ENCODE measurements at regions not wholly inside any gene's neighbourhood (a gene's known extent, or its start where the extent isn't known, plus 50 kb on each side); places are given as distances from the start of the nearest gene placed in this dataset. TPM values are rescaled to one million over a fixed set of nuclear protein-coding genes. Genes with fewer than 3 reads are reported as not detected.

- H3K4ac ChIP-seq (ENCODE audit: low read depth, low read length) = no peak overlapping the region
- H3K79me2 ChIP-seq (ENCODE audit: control insufficient read depth, insufficient read depth, low read length) = no peaks in the 10 kb centered on the region
- H3K23ac ChIP-seq (ENCODE audit: low read length) = no peak overlapping the region
- no peaks in the 10 kb centered on the region for H3K79me1 ChIP-seq (ENCODE audit: low read length)
- no peak overlapping the region for H3K27ac ChIP-seq (ENCODE audit: low read depth, low read length)
- H3K4me2 ChIP-seq (ENCODE audit: low read length) = no peak overlapping the region
- H2BK15ac ChIP-seq (replicated peaks; ENCODE audit: low read depth) = no peak overlapping the region
- H3K4me3 ChIP-seq (ENCODE audit: low read length) = no peak overlapping the region
- H2BK5ac ChIP-seq (ENCODE audit: low read length) = no peak overlapping the region
- no peak overlapping the region for H4K8ac ChIP-seq (ENCODE audit: low read depth, low read length)
- no peak overlapping the region for H2AK5ac ChIP-seq (ENCODE audit: low read length)
- no peaks in the 10 kb centered on the region for H3K27me3 ChIP-seq (ENCODE audit: insufficient read depth, low read length, poor library complexity)
- H2BK120ac ChIP-seq (ENCODE audit: low read depth, low read length) = no peak overlapping the region
- H3K36me3 ChIP-seq (ENCODE audit: control insufficient read depth, insufficient read depth, low read length) = no peaks in the 10 kb centered on the region
- no peak for DNase-seq
- H3K4me1 ChIP-seq (ENCODE audit: control insufficient read depth, low read depth, low read length) = no peaks in the 10 kb centered on the region
- no peak overlapping the region for H3K9ac ChIP-seq (ENCODE audit: low read length)
- H4K5ac ChIP-seq (ENCODE audit: low read length) = no peak overlapping the region
- no peak overlapping the region for H3K56ac ChIP-seq (ENCODE audit: low read length)
- no CpG with 5 or more reads among the region's 4 CpGs for WGBS (ENCODE audit: extremely low coverage, insufficient coverage, low lambda C conversion rate)
- H3K18ac ChIP-seq (ENCODE audit: low read length) = no peak overlapping the region
These were observed 558.9 kb downstream of the SPOCK3 start for GRCh38 chr4:166675411-166675810.

DNA sequence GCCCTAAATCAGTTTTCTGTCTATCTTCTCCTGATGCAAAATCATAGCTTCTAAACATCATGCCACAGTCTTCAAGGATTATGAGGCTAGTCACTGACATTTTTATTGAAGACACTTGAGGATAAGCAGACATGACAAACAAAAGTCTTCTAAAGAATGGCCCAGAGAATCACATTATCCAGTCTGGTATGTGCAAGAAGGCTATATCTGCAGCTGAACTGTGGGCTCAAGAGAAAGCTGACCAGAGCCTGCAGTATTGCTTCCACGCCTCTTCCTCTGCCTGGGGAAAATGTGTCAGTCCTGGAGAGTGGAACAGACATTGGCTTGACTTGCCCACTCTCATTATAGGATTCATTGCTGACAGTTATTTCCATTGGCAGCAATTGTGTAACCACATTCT lies 553.5 kb downstream of the SPOCK3 start:
- Histone ChIP-seq H3K36me3 (ENCODE audit: control insufficient read depth, insufficient read depth, low read length) (no peaks in the 10 kb centered on the region), H2AK5ac (ENCODE audit: low read length) (no peak overlapping the region), H3K79me2 (ENCODE audit: control insufficient read depth, insufficient read depth, low read length) (no peaks in the 10 kb centered on the region), H3K79me1 (ENCODE audit: low read length) (no peaks in the 10 kb centered on the region), H3K4ac (ENCODE audit: low read depth, low read length) (no peak overlapping the region), H2BK5ac (ENCODE audit: low read length) (no peak overlapping the region), H3K4me3 (ENCODE audit: low read length) (no peak overlapping the region), H3K18ac (ENCODE audit: low read length) (no peak overlapping the region), H3K56ac (ENCODE audit: low read length) (no peak overlapping the region), H3K27ac (ENCODE audit: low read depth, low read length) (no peak overlapping the region), H3K27me3 (ENCODE audit: insufficient read depth, low read length, poor library complexity) (no peaks in the 10 kb centered on the region), H3K4me1 (ENCODE audit: control insufficient read depth, low read depth, low read length) (no peaks in the 10 kb centered on the region), H2BK120ac (ENCODE audit: low read depth, low read length) (no peak overlapping the region), H3K4me2 (ENCODE audit: low read length) (no peak overlapping the region), H3K9ac (ENCODE audit: low read length) (no peak overlapping the region), H2BK15ac (replicated peaks; ENCODE audit: low read depth) (no peak overlapping the region), H3K23ac (ENCODE audit: low read length) (no peak overlapping the region), H4K5ac (ENCODE audit: low read length) (no peak overlapping the region), H4K8ac (ENCODE audit: low read depth, low read length) (no peak overlapping the region)
- WGBS (ENCODE audit: extremely low coverage, insufficient coverage, low lambda C conversion rate) = no CpG with 5 or more reads among the region's 1 CpG
- no peak for DNase-seq

DNA sequence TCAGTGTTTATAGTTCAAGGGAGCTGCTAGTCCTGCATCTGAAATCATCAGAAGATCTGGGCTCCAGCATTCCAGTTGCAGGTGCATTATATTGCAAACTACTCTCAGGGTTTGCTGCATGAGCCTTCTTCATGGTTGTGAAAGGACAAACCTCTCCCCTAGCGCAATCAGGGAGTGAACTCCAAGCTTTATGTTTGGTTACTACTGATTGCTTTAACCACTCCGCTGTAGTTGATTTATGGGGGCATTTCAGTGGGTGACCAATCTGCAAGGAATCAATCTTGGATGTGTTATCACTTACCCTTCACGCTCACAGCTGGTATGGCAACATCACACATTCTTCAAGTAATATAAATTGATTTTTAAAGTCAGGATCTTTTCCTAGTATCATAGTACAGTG lies 552.1 kb downstream of the SPOCK3 start:
- WGBS (ENCODE audit: extremely low coverage, insufficient coverage, low lambda C conversion rate) = no CpG with 5 or more reads among the region's 3 CpGs
- Histone ChIP-seq H3K4me2 (ENCODE audit: low read length) (no peak overlapping the region), H2AK5ac (ENCODE audit: low read length) (no peak overlapping the region), H4K5ac (ENCODE audit: low read length) (no peak overlapping the region), H3K4me3 (ENCODE audit: low read length) (no peak overlapping the region), H3K79me1 (ENCODE audit: low read length) (no peaks in the 10 kb centered on the region), H3K9ac (ENCODE audit: low read length) (no peak overlapping the region), H3K27me3 (ENCODE audit: insufficient read depth, low read length, poor library complexity) (no peaks in the 10 kb centered on the region), H3K23ac (ENCODE audit: low read length) (no peak overlapping the region), H4K8ac (ENCODE audit: low read depth, low read length) (no peak overlapping the region), H3K56ac (ENCODE audit: low read length) (no peak overlapping the region), H3K27ac (ENCODE audit: low read depth, low read length) (no peak overlapping the region), H3K18ac (ENCODE audit: low read length) (no peak overlapping the region), H2BK5ac (ENCODE audit: low read length) (no peak overlapping the region), H3K36me3 (ENCODE audit: control insufficient read depth, insufficient read depth, low read length) (no peaks in the 10 kb centered on the region), H3K4ac (ENCODE audit: low read depth, low read length) (no peak overlapping the region), H3K4me1 (ENCODE audit: control insufficient read depth, low read depth, low read length) (no peaks in the 10 kb centered on the region), H2BK15ac (replicated peaks; ENCODE audit: low read depth) (no peak overlapping the region), H2BK120ac (ENCODE audit: low read depth, low read length) (no peak overlapping the region), H3K79me2 (ENCODE audit: control insufficient read depth, insufficient read depth, low read length) (no peaks in the 10 kb centered on the region)
- no peak for DNase-seq

Small RNA genes lying in the stretch of these regions (small RNA-seq; reads per million reads assigned to genes)
- gene RF00019 (ENCODE audit: insufficient read depth) = not detected
